ENCODE measurements at regions not wholly inside any gene's neighbourhood (a gene's known extent, or its start where the extent isn't known, plus 50 kb on each side); places are given as distances from the start of the nearest gene placed in this dataset.

DNA sequence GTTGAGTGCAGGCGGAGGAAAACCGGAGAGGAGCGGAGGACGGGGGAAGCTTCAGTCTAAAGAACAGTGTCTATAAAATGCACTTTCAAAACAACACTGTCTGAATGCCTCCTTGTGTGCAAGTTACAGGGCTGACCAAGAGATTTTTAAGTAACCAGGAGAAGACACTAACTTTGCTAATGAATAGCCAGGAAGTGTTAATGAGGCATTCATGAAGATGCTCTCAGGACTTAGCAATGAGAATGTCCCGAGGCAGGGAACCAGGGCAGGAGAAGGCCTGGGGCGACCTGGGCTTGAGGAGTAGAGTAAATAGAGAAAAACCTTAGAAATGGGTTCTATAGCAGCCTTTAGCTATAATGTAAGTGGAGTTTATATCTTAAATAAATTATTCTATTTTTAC is 312.1 kb downstream of the SKIDA1 start:
- no peak for TF ChIP-seq POLR2AphosphoS5 (IDR thresholded peaks at IDR 0.05)
- TF ChIP-seq CTCF (IDR thresholded peaks at IDR 0.05): no peak
- no peak for TF ChIP-seq POLR2A (IDR thresholded peaks at IDR 0.05)

All from breast epithelium (tissue), 3 donors.